HG02610 (cell line): ENCODE measurements at regions not wholly inside any gene's neighbourhood (a gene's known extent, or its start where the extent isn't known, plus 50 kb on each side); places are given as distances from the start of the nearest gene placed in this dataset.

ENCODE experiments used
- ATAC-seq: cut with Tn5 transposase; IDR thresholded peaks from one replicate; pipeline ENCODE4 v1.9.1; 2021; ENCODE audit warnings: mild to moderate bottlenecking, moderate library complexity; ENCODE audit not compliant: unreplicated experiment

DNA sequence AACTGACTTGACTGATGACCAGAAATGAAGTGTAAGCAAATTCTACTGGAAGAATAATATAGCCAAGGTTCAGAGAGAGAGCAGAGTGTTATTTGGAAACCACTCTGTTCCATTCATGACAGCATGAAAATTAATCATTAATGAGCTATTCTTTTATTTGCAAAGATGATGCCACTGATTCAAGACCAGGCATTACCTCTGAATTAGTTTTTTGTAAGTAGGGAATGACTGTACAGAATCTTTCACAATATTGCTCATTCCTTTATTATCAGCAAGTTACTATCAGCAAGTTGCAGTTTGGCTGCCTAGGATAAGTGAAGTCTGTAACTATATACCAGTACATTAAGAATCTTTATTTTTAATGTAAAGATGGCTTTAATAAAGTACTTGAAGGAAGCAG is 75.1 kb upstream of the RGMB start:
- ATAC-seq: no peak

DNA sequence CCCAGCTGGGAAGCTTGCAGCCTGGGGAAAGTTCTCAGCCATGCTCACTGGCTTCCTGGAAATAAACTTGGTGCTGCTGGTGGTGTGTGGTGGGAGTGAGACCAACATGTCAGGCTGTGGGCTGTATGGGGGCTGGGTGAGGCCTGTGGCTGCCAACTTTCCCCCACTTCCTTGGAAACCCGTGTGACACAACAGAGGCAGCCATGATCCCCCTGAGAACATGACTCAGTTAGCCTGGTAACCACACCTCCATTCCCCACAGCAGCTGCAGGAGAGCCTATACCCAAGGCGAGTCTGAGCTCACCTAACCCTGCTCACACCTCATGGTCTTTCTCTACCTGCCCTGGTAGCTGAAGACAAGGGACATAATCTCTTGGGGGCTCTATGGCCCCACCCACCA is 72.7 kb upstream of the RGMB start:
- ATAC-seq: no peak

- no peak for ATAC-seq
Measured at GRCh38 chr5:98705841-98706240, 67.6 kb upstream of the RGMB start.

GRCh38 chr5:98709681-98710080 is 63.8 kb upstream of the RGMB start:
- ATAC-seq: no peak

DNA sequence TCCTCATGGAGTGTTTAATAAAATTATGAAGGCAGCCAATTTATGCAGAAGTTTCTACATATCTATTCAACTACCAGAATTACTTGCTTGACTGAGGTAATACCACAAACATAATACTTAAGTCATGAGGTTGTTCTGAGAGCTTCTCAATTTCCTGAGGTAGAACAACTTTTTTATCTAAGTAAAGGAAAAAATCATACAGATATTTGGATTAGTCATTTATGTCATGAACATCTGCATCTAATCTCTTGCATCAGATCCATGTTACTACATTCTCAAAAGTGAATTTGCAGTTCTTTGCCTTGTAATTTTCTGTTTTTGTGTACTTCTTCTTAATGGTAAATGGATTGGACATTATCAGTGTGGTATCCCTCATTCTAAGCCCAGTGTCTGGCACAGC is 60.4 kb upstream of the RGMB start:
- no peak for ATAC-seq

DNA sequence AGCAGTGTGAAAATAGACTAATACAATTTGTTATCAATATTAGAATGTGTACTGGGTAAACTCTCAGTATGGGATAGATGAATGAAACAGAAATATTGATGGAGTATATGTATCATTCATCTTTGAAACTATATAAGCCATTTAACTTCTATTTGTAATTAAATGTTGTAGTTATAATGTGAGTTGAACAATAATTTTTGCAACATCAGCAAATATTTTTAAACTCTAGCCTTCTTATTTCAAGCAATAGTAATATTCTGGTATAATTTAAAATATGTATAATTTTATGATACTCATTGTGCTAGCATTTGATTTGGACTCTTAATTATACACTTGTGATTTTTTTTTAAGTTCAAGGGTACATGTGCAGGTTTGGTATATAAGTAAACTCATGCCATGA is 59.6 kb upstream of the RGMB start:
- ATAC-seq: no peak

- no peak for ATAC-seq
Measured at GRCh38 chr5:98714710-98715288, 58.7 kb upstream of the RGMB start.

GRCh38 chr5:98721231-98721928 is 52.1 kb upstream of the RGMB start:
- no peak for ATAC-seq

DNA sequence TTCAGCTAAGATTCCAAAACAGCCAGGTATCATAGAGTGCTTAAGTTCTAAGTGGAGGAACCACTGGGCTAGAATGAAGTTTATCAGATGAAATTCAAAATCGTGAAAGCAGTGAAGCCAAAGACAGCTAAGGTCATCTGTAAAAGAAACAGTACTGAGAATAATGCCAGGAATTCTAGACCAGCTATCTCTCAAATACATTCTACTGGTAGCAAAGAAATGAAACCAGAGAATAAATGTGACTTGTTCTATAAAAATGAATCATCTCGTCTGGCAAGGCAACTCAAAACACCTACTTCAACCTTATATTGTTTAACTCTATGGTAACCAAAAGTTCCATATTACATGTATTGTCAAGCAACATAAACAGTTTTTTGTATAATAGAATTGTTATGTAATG is 51.3 kb upstream of the RGMB start:
- ATAC-seq: no peak

- no peak for ATAC-seq
Measured at GRCh38 chr5:98723061-98723460, 50.4 kb upstream of the RGMB start.
